Stimulated activated naive B cell treated with anti-CD40 and anti-IgM and Interleukin-4, amounts not matched to agents 10 μg/mL and 1 μg/mL and 100 μg/mL, for 72 hours (primary cell): ENCODE measurements at regions not wholly inside any gene's neighbourhood (a gene's known extent, or its start where the extent isn't known, plus 50 kb on each side); places are given as distances from the start of the nearest gene placed in this dataset.
"Not testable (repeated sequence)": the region's sequence is repeated elsewhere in the genome, so short reads cannot be mapped to it uniquely, and the experiment has no call there.

Experiments
- ATAC-seq, 2 donors: fragments of 150-1000 bp; cut with Tn5 transposase; replicated peaks; 2 replicates each; pipeline ENCODE4 v1.10.0; 2021; ENCODE audit warnings: moderate library complexity in 1 of 2
- DNase-seq: peaks from one replicate; pipeline ENCODE4 v3.0.0; 2021
- H3K27ac Mint-ChIP-seq: one replicate; pipeline ENCODE4 v1.8.0; 2022; ENCODE audit warnings: mild to moderate bottlenecking, mixed read lengths
- H3K27me3 Mint-ChIP-seq, 2 donors: one replicate each; pipeline ENCODE4 v1.8.0; 2022; ENCODE audit warnings: mixed read lengths in 2 of 2
- H3K36me3 Mint-ChIP-seq, 2 donors: one replicate each; pipeline ENCODE4 v1.8.0; 2022; ENCODE audit warnings: mixed read lengths in 2 of 2, mild to moderate bottlenecking in 1 of 2
- H3K4me1 Mint-ChIP-seq, 2 donors: one replicate each; pipeline ENCODE4 v1.8.0; 2022; ENCODE audit warnings: mixed read lengths in 2 of 2, mild to moderate bottlenecking in 1 of 2
- H3K4me3 Mint-ChIP-seq, 2 donors: one replicate each; pipeline ENCODE4 v1.8.0; 2022; ENCODE audit warnings: mild to moderate bottlenecking in 2 of 2, mixed read lengths in 2 of 2, moderate library complexity in 1 of 2
- H3K9me3 Mint-ChIP-seq, 2 donors: one replicate each; pipeline ENCODE4 v1.8.0; 2022; ENCODE audit warnings: mixed read lengths in 2 of 2, mild to moderate bottlenecking in 1 of 2

- no peak overlapping the region for H3K27ac Mint-ChIP-seq
- H3K9me3 Mint-ChIP-seq: no peaks in the 10 kb centered on the region
- ATAC-seq: no peak
These were observed 138.8 kb upstream of the BANK1 start for GRCh38 chr4:101651778-101652177.

GRCh38 chr4:101649790-101650515, 140.6 kb upstream of the BANK1 start:
- H3K36me3 Mint-ChIP-seq: no peaks in the 10 kb centered on the region
- peaks cover 3 to 18% of the 10 kb centered on the region in 2 donors for H3K4me1 Mint-ChIP-seq
- DNase-seq: no peak
- H3K4me3 Mint-ChIP-seq: no peak overlapping the region
- no peaks in the 10 kb centered on the region for H3K27me3 Mint-ChIP-seq
- no peak for ATAC-seq
- H3K9me3 Mint-ChIP-seq: no peaks in the 10 kb centered on the region
- no peak overlapping the region for H3K27ac Mint-ChIP-seq

More at GRCh38 chr4:101651778-101652177, 138.8 kb upstream of the BANK1 start:
- Mint-ChIP-seq H3K4me1 (peaks cover 3 to 16% of the 10 kb centered on the region in 2 donors), H3K36me3 (no peaks in the 10 kb centered on the region), H3K27me3 (no peaks in the 10 kb centered on the region), H3K4me3 (no peak overlapping the region)
- DNase-seq: no peak

- DNase-seq (no peak), ATAC-seq (no peak)
- no peaks in the 10 kb centered on the region for H3K36me3 Mint-ChIP-seq
- H3K4me3 Mint-ChIP-seq: no peak overlapping the region
- no peaks in the 10 kb centered on the region for H3K9me3 Mint-ChIP-seq
- no peak overlapping the region for H3K27ac Mint-ChIP-seq
- H3K27me3 Mint-ChIP-seq: no peaks in the 10 kb centered on the region
- H3K4me1 Mint-ChIP-seq: peaks cover 3 to 18% of the 10 kb centered on the region in 2 donors
These were observed 142.9 kb upstream of the BANK1 start for GRCh38 chr4:101647710-101648034.

GRCh38 chr4:101644516-101644915, 146.0 kb upstream of the BANK1 start:
- no peak for ATAC-seq
- Mint-ChIP-seq H3K27ac (no peak overlapping the region), H3K36me3 (no peaks in the 10 kb centered on the region), H3K27me3 (no peaks in the 10 kb centered on the region), H3K4me1 (peaks cover 3 to 18% of the 10 kb centered on the region in 2 donors), H3K4me3 (no peak overlapping the region), H3K9me3 (no peaks in the 10 kb centered on the region)
- DNase-seq: no peak

GRCh38 chr4:101643186-101643837, 147.2 kb upstream of the BANK1 start:
- Mint-ChIP-seq H3K4me3 (no peak overlapping the region), H3K9me3 (no peaks in the 10 kb centered on the region), H3K27ac (no peak overlapping the region), H3K27me3 (no peaks in the 10 kb centered on the region), H3K36me3 (no peaks in the 10 kb centered on the region), H3K4me1 (peaks cover 3 to 15% of the 10 kb centered on the region in 2 donors)
- ATAC-seq (peak; percentile 38 to 67), DNase-seq (no peak)

GRCh38 chr4:101632766-101633165, 157.8 kb upstream of the BANK1 start:
- H3K9me3 Mint-ChIP-seq, ATAC-seq, H3K27ac Mint-ChIP-seq, H3K27me3 Mint-ChIP-seq, H3K4me3 Mint-ChIP-seq, DNase-seq: not testable (repeated sequence)
- Mint-ChIP-seq H3K36me3 (peaks cover 4 to 11% of the 10 kb centered on the region in 2 donors), H3K4me1 (peaks cover 15 to 26% of the 10 kb centered on the region in 2 donors)

GRCh38 chr4:101630319-101630986, 160.1 kb upstream of the BANK1 start:
- Mint-ChIP-seq H3K4me1 (peaks cover 20 to 39% of the 10 kb centered on the region in 2 donors), H3K36me3 (peaks cover 4 to 11% of the 10 kb centered on the region in 2 donors), H3K4me3 (peak overlapping the region in 1 of 2 donors; percentile 7), H3K9me3 (peaks cover 3 to 5% of the 10 kb centered on the region in 2 donors), H3K27me3 (no peaks in the 10 kb centered on the region), H3K27ac (peak overlapping the region; percentile 3)
- DNase-seq (peak; percentile 8), ATAC-seq (peak; percentile 86 to 94)

- no peaks in the 10 kb centered on the region for H3K9me3 Mint-ChIP-seq
- no peaks in the 10 kb centered on the region for H3K36me3 Mint-ChIP-seq
- peaks cover 9 to 16% of the 10 kb centered on the region in 2 donors for H3K4me1 Mint-ChIP-seq
- DNase-seq (no peak), ATAC-seq (peak in 1 of 2 donors; percentile 56)
- H3K27ac Mint-ChIP-seq: no peak overlapping the region
- H3K27me3 Mint-ChIP-seq: no peaks in the 10 kb centered on the region
- peak overlapping the region; percentile 14 to 30 for H3K4me3 Mint-ChIP-seq
These were observed 169.4 kb upstream of the BANK1 start for GRCh38 chr4:101621120-101621519.

- DNase-seq (no peak), ATAC-seq (no peak)
- Mint-ChIP-seq H3K27ac (no peak overlapping the region), H3K36me3 (no peaks in the 10 kb centered on the region), H3K27me3 (no peaks in the 10 kb centered on the region), H3K9me3 (no peaks in the 10 kb centered on the region), H3K4me1 (peaks cover 2 to 5% of the 10 kb centered on the region in 2 donors), H3K4me3 (no peak overlapping the region)
These were observed 174.9 kb upstream of the BANK1 start for GRCh38 chr4:101615652-101616051.

- not testable (repeated sequence) for H3K4me1 Mint-ChIP-seq, H3K27ac Mint-ChIP-seq, DNase-seq, H3K4me3 Mint-ChIP-seq, H3K27me3 Mint-ChIP-seq, ATAC-seq
- peaks cover 10 to 16% of the 10 kb centered on the region in 2 donors for H3K36me3 Mint-ChIP-seq
- H3K9me3 Mint-ChIP-seq: peaks cover 12 to 13% of the 10 kb centered on the region in 2 donors
These were observed 183.5 kb upstream of the BANK1 start for GRCh38 chr4:101606989-101607388.

GRCh38 chr4:101604976-101605375, 185.6 kb upstream of the BANK1 start:
- no peak for DNase-seq
- H3K4me1 Mint-ChIP-seq: no peaks in the 10 kb centered on the region
- ATAC-seq: no peak
- peaks cover 10 to 16% of the 10 kb centered on the region in 2 donors for H3K36me3 Mint-ChIP-seq
- peaks cover 12 to 13% of the 10 kb centered on the region in 2 donors for H3K9me3 Mint-ChIP-seq
- H3K27me3 Mint-ChIP-seq: no peaks in the 10 kb centered on the region
- no peak overlapping the region for H3K27ac Mint-ChIP-seq
- H3K4me3 Mint-ChIP-seq: no peak overlapping the region

- DNase-seq: no peak
- H3K4me1 Mint-ChIP-seq: peaks cover 9 to 14% of the 10 kb centered on the region in 2 donors
- no peak overlapping the region for H3K4me3 Mint-ChIP-seq
- peaks cover 0 to 2% of the 10 kb centered on the region in 2 donors for H3K9me3 Mint-ChIP-seq
- no peak overlapping the region for H3K27ac Mint-ChIP-seq
- no peaks in the 10 kb centered on the region for H3K36me3 Mint-ChIP-seq
- no peak for ATAC-seq
- no peaks in the 10 kb centered on the region for H3K27me3 Mint-ChIP-seq
These were observed 190.2 kb upstream of the BANK1 start for GRCh38 chr4:101600287-101600686.

DNA sequence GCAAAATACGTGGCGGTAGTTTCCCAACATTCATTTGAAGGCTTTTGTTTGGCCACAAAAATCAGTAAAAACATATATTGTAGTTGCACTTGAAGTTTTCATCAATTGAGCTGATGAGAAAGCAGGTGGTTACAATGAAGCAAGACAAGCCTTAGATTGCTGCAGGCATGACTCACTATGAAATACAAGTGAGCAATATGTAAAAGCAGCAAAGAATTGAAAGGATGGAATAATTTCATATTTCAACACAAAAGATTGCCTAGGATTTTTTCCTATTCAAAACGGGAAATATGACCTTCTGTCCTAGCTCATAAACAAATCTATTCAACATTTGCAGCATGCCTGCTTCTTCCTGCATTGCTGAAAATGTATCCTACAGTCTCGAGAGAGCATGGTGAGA, 190.9 kb upstream of the BANK1 start:
- no peak overlapping the region for H3K4me3 Mint-ChIP-seq
- no peaks in the 10 kb centered on the region for H3K36me3 Mint-ChIP-seq
- DNase-seq (no peak), ATAC-seq (no peak)
- peaks cover 9 to 14% of the 10 kb centered on the region in 2 donors for H3K4me1 Mint-ChIP-seq
- H3K27ac Mint-ChIP-seq: no peak overlapping the region
- peaks cover 0 to 2% of the 10 kb centered on the region in 2 donors for H3K9me3 Mint-ChIP-seq
- no peaks in the 10 kb centered on the region for H3K27me3 Mint-ChIP-seq

DNA sequence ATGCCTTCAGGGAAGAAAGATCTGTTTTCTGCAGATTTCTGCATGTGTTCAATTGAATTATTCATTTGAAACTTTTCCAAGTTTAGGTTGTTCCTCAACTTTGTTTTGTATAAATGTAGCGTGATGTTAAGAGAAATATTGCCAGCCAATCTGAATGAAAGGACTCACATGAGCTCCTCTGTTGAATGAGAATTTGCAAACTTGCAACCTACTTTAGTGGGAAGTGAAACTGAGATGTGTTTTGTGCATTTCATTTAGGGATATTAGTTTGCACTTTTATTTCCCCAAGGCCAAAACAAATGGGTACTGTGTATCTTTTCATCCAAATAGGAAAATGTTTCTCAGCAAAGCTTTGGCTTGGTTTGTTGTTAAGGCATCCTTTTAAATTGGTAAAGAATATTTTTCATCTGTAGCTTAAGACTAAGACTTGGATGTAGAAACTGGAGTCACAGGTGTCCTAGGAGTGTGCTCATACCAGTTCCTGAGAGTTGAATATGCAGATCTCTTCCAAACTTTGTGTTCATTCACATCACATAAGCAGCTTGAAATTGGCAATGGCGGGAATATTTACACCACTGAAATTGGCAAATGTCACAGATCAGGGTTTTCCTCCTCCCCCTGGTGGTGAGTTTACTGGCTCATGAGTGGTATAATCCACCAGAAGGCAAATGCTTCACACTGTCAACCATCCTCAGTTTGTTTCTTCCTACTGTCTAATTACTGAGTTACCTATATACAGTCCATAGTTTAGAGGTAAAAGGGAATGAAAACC, 193.6 kb upstream of the BANK1 start:
- H3K36me3 Mint-ChIP-seq: no peaks in the 10 kb centered on the region
- H3K27me3 Mint-ChIP-seq: no peaks in the 10 kb centered on the region
- H3K27ac Mint-ChIP-seq: no peak overlapping the region
- ATAC-seq: peak; percentile 78 to 85
- H3K4me3 Mint-ChIP-seq: no peak overlapping the region
- peaks cover 9 to 14% of the 10 kb centered on the region in 2 donors for H3K4me1 Mint-ChIP-seq
- DNase-seq: no peak
- H3K9me3 Mint-ChIP-seq: no peaks in the 10 kb centered on the region
